ENCODE measurements at regions not wholly inside any gene's neighbourhood (a gene's known extent, or its start where the extent isn't known, plus 50 kb on each side); places are given as distances from the start of the nearest gene placed in this dataset.

GRCh38 chr14:35456261-35456660 is 51.7 kb upstream of the NFKBIA start:
- DNase-seq, result no peak

GRCh38 chr14:35458442-35458841 is 53.9 kb upstream of the NFKBIA start:
- no peak for DNase-seq

GRCh38 chr14:35459776-35460175 is 55.2 kb upstream of the NFKBIA start:
- no peak for DNase-seq

GRCh38 chr14:35470755-35471154 is 63.2 kb upstream of the INSM2 start:
- peak; percentile 39 for DNase-seq

GRCh38 chr14:35471803-35472202 is 62.2 kb upstream of the INSM2 start:
- DNase-seq, result peak; percentile 91

DNA sequence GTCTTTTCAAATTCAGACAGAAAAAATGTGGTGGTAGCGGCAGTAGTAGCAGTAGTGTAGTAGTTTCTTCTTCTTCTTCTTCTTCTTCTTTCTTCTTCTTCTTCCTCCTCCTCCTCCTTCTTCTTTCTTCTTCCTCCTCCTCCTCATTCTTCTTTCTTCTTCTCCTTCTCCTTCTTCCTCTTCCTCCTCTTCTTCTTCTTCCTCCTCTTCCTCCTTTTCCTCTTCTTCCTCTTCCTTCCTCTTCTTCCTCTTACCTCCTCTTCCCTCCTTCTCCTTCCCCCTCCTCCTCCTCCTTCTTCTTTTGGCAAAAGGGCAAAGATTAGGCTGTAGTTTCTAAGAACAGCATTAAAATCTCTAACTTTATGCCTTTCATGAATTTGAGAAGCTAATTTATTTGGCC is 59.6 kb upstream of the INSM2 start:
- no peak for DNase-seq

DNA sequence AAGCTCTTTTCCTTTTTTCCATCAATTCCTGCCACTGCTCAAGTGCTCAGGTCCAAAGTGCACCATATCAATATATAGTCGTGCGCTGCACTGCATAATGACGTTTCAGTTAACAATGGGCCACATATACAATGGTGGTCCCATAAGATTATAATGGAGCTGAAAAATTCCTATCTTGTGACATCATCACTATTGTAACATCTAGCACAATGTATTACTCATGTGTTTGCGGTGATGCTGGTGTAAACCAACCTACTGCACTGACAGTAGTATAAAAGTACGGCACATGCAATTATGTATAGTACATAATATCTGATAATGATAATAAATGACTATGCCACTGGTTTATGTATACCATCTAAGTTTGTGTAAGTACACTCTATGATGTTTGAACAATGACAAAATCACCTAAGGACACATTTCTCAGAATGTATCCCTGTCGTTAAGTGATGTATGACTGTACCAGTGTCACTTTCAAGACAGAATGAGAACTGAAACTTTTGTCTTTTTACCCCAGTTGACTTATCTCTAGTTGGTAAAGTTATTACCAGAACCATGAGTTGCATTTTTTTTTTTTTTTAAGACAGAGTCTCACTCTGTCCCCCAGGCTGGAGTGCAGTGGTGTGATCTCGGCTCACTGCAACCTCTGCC is 53.7 kb upstream of the INSM2 start:
- no peak for DNase-seq

- DNase-seq, result no peak
These were observed 50.9 kb upstream of the INSM2 start for GRCh38 chr14:35482994-35483515.
